22Rv1 (cell line): ENCODE measurements at regions not wholly inside any gene's neighbourhood (a gene's known extent, or its start where the extent isn't known, plus 50 kb on each side); places are given as distances from the start of the nearest gene placed in this dataset.

ENCODE experiments used
- ZFX ChIP-seq: fragments of 450-650 bp; IDR thresholded peaks from 2 replicates; pipeline ENCODE4 v1.6.1; 2017; ENCODE audit warnings: antibody characterized with exemption, borderline replicate concordance
- TF ChIP-seq, protein P1 (sequence below): fragments of 450-650 bp; IDR thresholded peaks from 2 replicates; pipeline ENCODE4 v1.5.1; 2017; ENCODE audit warnings: mild to moderate bottlenecking

DNA sequence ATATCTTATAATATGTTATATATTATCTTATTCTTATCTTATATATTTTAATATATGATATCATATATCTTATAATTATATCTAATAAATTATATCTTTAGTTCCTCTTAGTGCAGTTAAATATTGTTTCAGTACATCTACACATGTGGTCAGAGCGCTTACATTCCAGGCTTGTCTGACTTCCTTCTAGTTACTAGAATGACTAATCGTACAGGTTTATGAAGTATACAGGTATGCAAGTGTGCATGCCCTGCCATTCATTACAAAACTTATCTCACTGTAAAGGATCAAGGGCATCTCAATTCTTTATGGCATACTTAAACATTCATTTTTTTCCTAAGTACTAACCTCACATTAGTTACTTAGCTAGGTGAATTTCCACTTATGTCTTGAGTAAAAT lies 1278.0 kb upstream of the MAP3K7 start:
- TF ChIP-seq, protein P1, sequence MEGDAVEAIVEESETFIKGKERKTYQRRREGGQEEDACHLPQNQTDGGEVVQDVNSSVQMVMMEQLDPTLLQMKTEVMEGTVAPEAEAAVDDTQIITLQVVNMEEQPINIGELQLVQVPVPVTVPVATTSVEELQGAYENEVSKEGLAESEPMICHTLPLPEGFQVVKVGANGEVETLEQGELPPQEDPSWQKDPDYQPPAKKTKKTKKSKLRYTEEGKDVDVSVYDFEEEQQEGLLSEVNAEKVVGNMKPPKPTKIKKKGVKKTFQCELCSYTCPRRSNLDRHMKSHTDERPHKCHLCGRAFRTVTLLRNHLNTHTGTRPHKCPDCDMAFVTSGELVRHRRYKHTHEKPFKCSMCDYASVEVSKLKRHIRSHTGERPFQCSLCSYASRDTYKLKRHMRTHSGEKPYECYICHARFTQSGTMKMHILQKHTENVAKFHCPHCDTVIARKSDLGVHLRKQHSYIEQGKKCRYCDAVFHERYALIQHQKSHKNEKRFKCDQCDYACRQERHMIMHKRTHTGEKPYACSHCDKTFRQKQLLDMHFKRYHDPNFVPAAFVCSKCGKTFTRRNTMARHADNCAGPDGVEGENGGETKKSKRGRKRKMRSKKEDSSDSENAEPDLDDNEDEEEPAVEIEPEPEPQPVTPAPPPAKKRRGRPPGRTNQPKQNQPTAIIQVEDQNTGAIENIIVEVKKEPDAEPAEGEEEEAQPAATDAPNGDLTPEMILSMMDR: no peak
- TF ChIP-seq ZFX: no peak
